22Rv1 (cell line): ENCODE measurements at regions not wholly inside any gene's neighbourhood (a gene's known extent, or its start where the extent isn't known, plus 50 kb on each side); places are given as distances from the start of the nearest gene placed in this dataset.

Experiments used
- CTCF ChIP-seq: fragments of 450-650 bp; IDR thresholded peaks from 2 replicates; pipeline ENCODE4 v1.5.1; 2017; ENCODE audit warnings: mild to moderate bottlenecking
- ZFX ChIP-seq: fragments of 450-650 bp; IDR thresholded peaks from 2 replicates; pipeline ENCODE4 v1.6.1; 2017; ENCODE audit warnings: antibody characterized with exemption, borderline replicate concordance

- TF ChIP-seq CTCF (no peak), ZFX (no peak)
These were observed 300.6 kb upstream of the SALL3 start for GRCh38 chr18:78679031-78679430.
